T follicular helper cell (primary cell): ENCODE measurements at regions not wholly inside any gene's neighbourhood (a gene's known extent, or its start where the extent isn't known, plus 50 kb on each side); places are given as distances from the start of the nearest gene placed in this dataset.
"Not testable (repeated sequence)": the region's sequence is repeated elsewhere in the genome, so short reads cannot be mapped to it uniquely, and the experiment has no call there.

ENCODE experiments used
- DNase-seq: peaks from one replicate; pipeline ENCODE4 v3.0.0-alpha.2; 2020; ENCODE audit warnings: low read depth

DNA sequence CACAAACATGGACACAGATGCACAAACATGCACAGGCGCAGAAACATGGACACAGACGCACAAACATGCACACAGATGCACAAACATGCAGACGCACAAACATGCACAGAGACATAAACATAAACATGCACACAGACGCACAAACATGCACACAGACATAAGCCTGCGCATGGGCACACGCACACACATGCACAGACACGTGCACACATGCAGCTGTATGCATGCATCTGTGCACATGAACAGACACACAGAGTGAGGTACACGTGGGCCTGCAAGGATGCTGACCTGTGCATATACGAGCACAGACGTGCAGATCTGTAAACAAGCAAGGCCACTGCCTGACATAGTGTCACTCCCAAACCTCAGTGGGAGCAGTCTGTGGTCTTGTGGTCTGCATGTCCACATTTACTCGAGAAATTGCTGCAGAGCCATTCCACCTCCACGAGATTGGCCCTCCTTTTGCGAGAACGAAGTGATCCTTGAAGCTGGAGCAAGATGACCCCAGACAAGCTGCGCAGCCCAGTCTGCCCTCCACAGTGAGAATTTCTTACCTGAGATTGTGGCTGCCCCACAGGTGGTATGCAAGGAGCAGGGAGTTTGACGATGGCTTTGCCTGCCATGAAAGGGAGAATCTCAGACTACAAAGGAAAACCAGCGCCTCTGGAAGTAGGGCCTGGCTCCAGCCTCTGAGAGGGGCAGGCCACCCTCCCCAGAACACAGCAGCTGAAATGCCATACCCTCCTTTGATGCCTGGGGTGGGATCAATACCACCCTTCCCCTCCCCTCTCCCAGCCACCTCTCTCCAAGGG, 299.9 kb downstream of the BRD1 start:
- DNase-seq, result no peak

GRCh38 chr22:49525801-49526535, 301.7 kb downstream of the BRD1 start:
- no peak for DNase-seq

GRCh38 chr22:49525360-49525759, 302.3 kb downstream of the BRD1 start:
- DNase-seq, result no peak

GRCh38 chr22:49524362-49524761, 303.3 kb downstream of the BRD1 start:
- DNase-seq, result no peak

DNA sequence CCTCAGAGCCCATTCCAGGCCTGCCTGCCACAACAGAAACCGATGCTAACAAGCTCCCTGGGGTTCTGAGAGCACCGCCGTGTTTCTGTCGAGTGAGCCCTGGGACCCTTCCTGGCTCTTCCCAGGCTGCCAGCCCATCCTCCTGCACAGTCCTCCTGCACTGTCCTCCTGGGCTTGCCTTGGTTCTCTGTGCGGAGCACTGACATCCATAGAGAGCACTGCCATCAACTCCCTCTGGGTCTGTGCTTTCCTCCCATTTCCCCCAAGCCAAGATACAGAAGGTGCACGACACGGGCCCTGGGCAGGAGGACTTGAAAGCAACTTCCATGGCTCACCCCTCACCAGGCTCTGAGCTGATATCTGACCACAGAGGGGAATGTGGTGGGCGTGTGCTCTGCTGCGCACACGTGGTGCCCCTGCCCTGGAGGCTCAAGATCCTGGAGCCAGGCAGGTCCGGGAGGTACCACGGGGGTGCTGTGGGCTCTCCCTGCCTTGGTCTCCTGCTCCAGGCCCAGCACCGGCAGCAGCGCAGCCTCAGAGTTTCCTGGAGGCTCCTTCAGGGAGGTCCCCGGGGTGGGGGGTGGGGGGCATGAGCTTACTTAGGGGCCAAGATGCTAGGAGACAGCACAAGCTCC, 304.2 kb downstream of the BRD1 start:
- no peak for DNase-seq

DNA sequence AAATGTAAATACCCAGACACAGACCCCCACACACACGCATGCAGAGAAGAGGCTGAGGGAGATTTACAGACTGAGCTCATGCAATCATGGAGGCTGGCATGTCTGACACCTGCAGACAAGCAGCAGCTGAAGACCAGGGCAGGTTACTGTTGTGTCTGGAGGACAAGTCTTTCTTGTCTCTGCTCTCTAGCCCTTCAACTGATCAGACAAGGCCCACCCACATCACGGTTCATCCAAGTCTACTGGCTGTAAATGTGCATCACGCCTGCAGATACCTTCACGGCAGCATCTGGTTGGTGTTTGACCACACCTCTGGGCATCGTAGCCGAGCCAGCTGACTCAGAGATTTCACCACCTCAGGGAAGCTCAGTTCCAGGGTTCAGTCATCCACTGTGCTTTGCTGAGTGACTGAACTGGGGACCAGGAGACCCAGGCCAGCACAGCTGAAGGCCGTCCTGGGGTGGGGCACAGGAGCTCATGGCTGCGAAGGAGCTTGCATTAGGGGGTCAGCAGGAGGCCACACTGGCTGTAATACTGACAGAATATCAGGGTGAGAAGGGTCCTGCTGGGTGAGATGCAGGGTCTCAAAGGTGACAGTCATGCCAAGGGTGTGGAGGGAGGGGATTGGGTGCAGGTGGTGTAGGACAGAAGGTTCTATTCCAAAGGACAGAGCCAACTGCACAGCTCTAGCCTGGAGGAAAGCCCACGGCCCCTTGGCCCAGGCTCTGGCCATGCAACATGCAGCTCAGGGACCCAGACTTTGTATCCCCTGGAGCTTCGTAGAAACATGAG, 304.9 kb downstream of the BRD1 start:
- DNase-seq, result no peak

DNA sequence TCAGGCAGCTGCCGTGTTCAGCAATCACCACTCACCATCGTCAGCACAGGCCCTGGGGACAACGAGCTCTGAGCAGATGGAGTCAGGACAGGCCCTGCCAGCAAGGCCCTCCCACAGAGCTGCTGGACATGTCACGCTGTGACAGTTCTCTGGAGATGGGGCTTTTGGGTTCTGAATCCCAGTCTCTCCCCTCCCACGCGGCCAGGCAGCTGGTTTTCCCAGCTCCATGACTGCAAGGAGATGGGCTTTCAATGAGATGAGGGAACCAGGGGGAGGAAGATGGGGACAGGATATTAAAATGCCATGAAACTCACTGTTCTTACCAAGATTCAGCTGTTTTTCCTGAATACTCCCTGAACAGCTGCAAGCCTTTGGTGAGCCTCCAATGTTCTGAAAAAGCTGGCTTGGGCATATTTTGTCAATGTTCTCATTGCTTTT, 305.9 kb downstream of the BRD1 start:
- no peak for DNase-seq

DNA sequence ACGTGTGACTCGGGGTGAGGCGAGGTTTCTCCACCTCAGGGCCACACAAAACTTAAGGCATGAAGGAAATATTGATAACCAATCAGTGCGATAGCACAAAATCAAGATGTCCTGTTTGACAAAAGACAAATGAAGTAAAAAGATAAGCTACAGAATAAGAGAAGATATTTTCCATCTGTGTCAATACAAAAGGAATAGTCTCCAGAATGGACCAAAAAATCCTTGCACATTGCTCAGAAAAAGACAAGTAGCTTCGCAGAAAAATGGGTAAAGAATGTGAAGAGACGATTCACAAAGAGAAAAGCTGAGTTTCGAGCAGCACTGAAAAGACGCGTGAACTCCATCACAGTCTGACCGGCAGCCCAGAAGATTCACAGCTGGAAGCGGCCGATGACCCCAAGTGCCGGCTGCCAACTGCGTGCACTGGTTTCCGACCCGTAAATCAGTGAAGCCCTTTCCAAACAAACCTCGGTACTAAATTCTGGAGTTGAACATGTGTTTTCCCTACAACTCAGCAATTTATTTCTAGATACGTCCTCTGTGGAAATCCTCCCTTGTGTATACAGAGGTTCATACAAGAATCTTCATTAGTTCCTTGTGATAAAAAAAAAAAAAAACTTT, 308.4 kb downstream of the BRD1 start:
- no peak for DNase-seq

DNA sequence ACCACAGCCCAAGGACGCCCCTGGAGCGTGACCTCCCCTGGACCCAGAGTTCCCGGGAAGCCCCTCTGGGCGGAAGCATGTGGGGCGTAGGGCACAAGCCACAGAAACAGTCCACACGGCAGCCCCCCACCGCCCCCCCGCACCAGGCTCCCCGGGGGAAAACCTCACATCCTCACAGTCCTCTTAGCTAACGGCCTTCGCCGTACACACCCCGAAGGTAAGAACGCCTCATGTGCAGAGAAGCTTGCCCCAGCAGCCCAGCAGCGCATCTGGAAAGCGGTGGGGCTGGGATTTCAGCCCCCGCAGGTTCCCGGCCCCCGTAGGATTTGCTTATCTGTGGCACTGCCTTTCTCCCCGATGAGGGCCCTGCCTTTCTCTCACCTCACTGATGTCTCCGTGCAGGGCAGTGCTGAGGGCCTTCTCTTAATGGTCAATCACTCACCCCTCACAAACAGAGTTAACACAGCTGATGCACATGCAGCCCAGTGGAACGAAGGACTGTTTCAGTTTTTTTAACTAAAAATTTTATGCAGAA, 309.2 kb downstream of the BRD1 start:
- no peak for DNase-seq

GRCh38 chr22:49517667-49518185, 309.9 kb downstream of the BRD1 start:
- DNase-seq, result no peak

GRCh38 chr22:49517211-49517610, 310.5 kb downstream of the BRD1 start:
- DNase-seq, result no peak

DNA sequence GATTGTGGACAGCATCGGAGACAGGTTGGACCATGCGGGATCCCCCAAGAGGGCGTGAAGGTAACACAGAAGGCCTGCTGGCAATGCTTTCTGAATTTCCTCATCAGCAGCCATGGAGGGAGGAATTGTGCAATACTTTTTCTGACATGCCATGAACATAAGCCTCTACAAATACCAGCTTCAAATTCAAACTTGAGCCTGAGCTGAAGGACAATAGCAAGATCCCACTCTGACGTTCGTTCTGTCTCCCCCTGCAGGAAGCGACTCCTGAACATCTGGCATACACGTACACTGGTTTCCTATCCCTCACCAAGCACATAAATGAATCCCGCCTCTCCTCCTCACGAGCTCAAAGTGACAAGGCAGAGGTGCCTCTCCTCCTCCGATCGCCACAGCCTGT, 312.2 kb downstream of the BRD1 start:
- no peak for DNase-seq

GRCh38 chr22:49514641-49515040, 313.0 kb downstream of the BRD1 start:
- DNase-seq, result no peak

DNA sequence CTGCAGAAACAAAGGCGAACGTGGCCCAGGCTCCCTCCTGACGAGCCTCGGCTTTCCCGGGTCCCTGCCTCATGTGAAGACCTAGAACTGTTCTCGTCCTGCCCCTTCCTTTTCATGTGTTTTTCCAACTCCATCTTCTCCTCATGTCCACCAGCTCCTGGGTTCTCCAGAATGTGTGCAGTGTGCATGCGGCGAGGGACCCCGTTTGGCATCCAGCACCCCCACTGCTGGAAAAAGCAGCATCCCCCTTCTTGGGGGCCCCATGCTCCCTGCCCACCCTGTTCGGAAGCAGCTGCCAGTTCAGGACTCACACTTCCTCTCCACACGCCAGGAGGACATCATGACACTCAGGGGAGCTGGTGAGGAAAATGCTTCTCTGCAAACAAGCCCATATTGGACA, 313.5 kb downstream of the BRD1 start:
- DNase-seq, result no peak

GRCh38 chr22:49513358-49513851, 314.3 kb downstream of the BRD1 start:
- no peak for DNase-seq

GRCh38 chr22:49512487-49513165, 315.0 kb downstream of the BRD1 start:
- DNase-seq, result no peak

GRCh38 chr22:49511393-49512189, 316.1 kb downstream of the BRD1 start:
- not testable (repeated sequence) for DNase-seq

DNA sequence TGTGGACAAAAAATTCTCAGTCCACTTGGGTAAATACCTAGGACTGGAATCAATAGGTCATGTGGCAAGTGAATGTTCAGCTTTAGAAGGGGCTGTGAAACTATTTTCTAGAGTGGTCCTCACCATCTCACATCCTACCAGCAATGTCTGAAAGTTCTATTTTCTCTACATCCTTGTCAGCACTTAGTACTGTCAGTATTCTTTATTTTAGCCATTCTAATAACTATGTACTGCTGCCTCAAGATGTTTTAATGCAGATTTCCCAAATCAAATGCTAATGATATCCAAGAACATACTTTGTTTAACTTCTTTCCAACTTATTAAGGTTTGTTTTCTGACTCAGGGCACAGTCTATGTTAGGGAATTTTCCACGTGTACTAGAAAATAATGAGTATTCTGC, 317.0 kb downstream of the BRD1 start:
- no peak for DNase-seq

DNA sequence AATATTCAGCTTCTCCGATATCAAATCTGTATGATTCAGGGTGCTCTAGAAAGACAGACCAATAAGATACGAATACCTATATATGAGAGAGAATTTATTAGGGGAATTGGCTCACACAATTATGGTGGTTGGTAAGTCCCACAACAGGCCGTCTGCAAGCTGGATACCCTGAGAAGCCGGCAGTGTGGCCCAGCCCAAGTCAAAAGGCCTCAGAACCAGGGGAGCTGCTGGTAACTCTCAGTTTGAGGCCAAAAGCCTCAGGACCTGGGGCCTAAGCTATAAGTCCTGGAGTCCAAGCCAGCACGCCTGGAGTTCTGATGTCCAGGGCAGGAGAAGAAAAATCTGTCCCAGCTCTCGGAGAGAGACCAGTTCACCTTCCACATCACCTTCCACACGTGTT, 318.7 kb downstream of the BRD1 start:
- no peak for DNase-seq
